ENCODE measurements at regions not wholly inside any gene's neighbourhood (a gene's known extent, or its start where the extent isn't known, plus 50 kb on each side); places are given as distances from the start of the nearest gene placed in this dataset.

GRCh38 chr5:62685221-62685620 is 106.6 kb downstream of the LRRC70 start:
- H2AK5ac ChIP-seq (ENCODE audit: insufficient read length, low read length) = no peak overlapping the region
- H2AFZ ChIP-seq (ENCODE audit: low read length) = no peak overlapping the region
- H3K79me2 ChIP-seq (ENCODE audit: insufficient read depth, low read length) = no peaks in the 10 kb centered on the region
- H3K23me2 ChIP-seq (ENCODE audit: insufficient read length, low read depth, low read length, poor library complexity, severe bottlenecking) = no peaks in the 10 kb centered on the region
- no peaks in the 10 kb centered on the region for H4K20me1 ChIP-seq (ENCODE audit: control insufficient read depth, insufficient read depth, insufficient read length)
- no peak overlapping the region for H3K23ac ChIP-seq (ENCODE audit: insufficient read length, low read depth, low read length)
- H3K9ac ChIP-seq (ENCODE audit: extremely low read depth, insufficient read length, low read length) = no peak overlapping the region
- H2BK5ac ChIP-seq (ENCODE audit: insufficient read length, low read length) = no peak overlapping the region
- peaks cover 5% of the 10 kb centered on the region in 2 experiments; a peak in 4 of 5 replicates for H3K9me3 Mint-ChIP-seq
- no peak overlapping the region for H3K27ac Mint-ChIP-seq
- no peaks in the 10 kb centered on the region for H3K9me3 ChIP-seq (ENCODE audit: control insufficient read depth, low read depth, low read length)
- H3K27me3 Mint-ChIP-seq (ENCODE audit: low read depth) = no peaks in the 10 kb centered on the region
- H3K14ac ChIP-seq (ENCODE audit: insufficient read depth, low read length) = no peak overlapping the region
- no peak overlapping the region for H2BK12ac ChIP-seq (ENCODE audit: insufficient read length, low read depth, low read length)
- no peak overlapping the region for H2BK120ac ChIP-seq (ENCODE audit: low read depth, low read length, poor library complexity, severe bottlenecking)
- H3T11ph ChIP-seq (ENCODE audit: low read length) = no peak overlapping the region
- H3K27me3 ChIP-seq (ENCODE audit: insufficient read depth, low read length) = no peaks in the 10 kb centered on the region
- H4K8ac ChIP-seq (replicated peaks; ENCODE audit: insufficient read length, low read depth, low read length) = no peak overlapping the region
- H3K4ac ChIP-seq (ENCODE audit: low read depth, low read length) = no peak overlapping the region
- no peaks in the 10 kb centered on the region for H3K79me1 ChIP-seq (ENCODE audit: insufficient read depth, low read depth, low read length, poor library complexity, severe bottlenecking)
- H4K91ac ChIP-seq (ENCODE audit: insufficient read length, low read depth, low read length) = no peak overlapping the region
- H3K56ac ChIP-seq (ENCODE audit: insufficient read length, low read depth, low read length) = no peak overlapping the region
- no peak for TF ChIP-seq CTCF (conservative IDR thresholded peaks at IDR 0.05)
- no peak overlapping the region for H3K4me3 Mint-ChIP-seq
- peaks cover 0 to 3% (median under 1%) of the 10 kb centered on the region in 3 experiments; a peak in 2 of 7 replicates for H3K36me3 Mint-ChIP-seq (ENCODE audit: insufficient read depth in 1 of 3, low read depth in 3 of 3)
- no peaks in the 10 kb centered on the region for H3K4me1 ChIP-seq (ENCODE audit: insufficient read depth, low read length)
- H2BK20ac ChIP-seq (ENCODE audit: low read depth, low read length, poor library complexity, severe bottlenecking) = no peak overlapping the region
- H3K4me1 Mint-ChIP-seq = no peaks in the 10 kb centered on the region
- H3K27ac ChIP-seq (ENCODE audit: insufficient read length, low read depth, low read length) = no peak overlapping the region
- H4K5ac ChIP-seq (ENCODE audit: insufficient read length, low read depth, low read length) = no peak overlapping the region
- no peak overlapping the region for H2BK15ac ChIP-seq (ENCODE audit: low read depth, low read length)
- no peak for DNase-seq
- H3K18ac ChIP-seq (ENCODE audit: insufficient read length, low read depth, low read length) = no peak overlapping the region
- H3K4me2 ChIP-seq (ENCODE audit: insufficient read depth, insufficient read length, low read length) = no peak overlapping the region

Data from H9 (cell line).